ENCODE measurements at regions not wholly inside any gene's neighbourhood (a gene's known extent, or its start where the extent isn't known, plus 50 kb on each side); places are given as distances from the start of the nearest gene placed in this dataset.

DNA sequence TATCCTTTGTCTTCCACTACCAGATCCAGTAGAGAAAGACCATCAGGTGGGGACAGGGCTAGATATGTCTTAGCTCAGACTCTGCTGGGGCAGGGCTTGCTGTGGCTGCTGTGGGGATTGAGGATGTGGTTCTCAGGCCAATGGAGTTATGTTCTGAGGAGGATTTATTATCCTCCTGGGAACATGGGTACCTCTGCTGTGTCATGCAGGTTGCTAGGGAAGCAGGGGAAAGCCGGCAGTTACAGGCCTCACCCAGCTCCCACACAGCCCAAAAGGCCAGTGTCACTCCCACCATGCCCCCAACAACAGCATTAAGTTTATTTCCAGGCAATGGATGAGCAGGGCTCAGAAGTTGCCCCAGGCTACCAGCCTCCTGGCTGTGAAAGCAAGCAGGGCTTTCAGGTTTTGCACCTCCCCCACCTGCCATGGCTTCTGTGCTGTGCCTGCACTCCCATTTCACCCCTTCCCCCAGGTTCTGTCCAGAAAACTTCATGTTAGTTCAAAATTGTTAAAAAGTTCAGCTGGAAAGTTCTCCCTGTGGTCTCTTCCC lies 879.9 kb downstream of the ARAP2 start:
- no peak for ATAC-seq

DNA sequence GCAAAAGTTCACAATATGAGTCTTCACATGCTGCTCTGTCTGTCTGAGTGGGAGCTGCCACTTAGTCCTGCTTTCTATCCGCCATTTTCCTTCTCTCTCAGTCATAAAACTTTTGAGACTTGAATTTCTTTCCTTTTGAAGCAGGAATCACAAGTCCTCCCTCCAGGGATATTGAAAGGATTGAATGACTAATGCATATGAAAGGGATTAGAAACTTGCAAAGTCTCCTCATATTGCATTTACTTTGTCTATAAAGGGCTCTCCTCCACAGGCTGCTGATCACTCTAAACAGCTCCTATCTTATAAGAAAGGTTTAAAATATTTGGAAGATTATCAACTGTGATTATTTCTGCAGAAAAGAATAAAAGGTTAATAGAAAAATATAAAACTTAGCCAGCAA lies 879.1 kb downstream of the ARAP2 start:
- Mint-ChIP-seq H3K4me1 (no peaks in the 10 kb centered on the region), H3K27ac (no peak overlapping the region), H3K9me3 (peaks cover 6% of the 10 kb centered on the region), H3K4me3 (no peak overlapping the region), H3K27me3 (no peaks in the 10 kb centered on the region), H3K36me3 (no peaks in the 10 kb centered on the region)
- ATAC-seq = no peak

More for the DNA sequence above, 879.9 kb downstream of the ARAP2 start:
- no peak overlapping the region for H3K4me3 Mint-ChIP-seq
- H3K27me3 Mint-ChIP-seq = no peaks in the 10 kb centered on the region
- H3K27ac Mint-ChIP-seq = no peak overlapping the region
- no peaks in the 10 kb centered on the region for H3K4me1 Mint-ChIP-seq
- no peaks in the 10 kb centered on the region for H3K36me3 Mint-ChIP-seq
- H3K9me3 Mint-ChIP-seq = peaks cover 6% of the 10 kb centered on the region

DNA sequence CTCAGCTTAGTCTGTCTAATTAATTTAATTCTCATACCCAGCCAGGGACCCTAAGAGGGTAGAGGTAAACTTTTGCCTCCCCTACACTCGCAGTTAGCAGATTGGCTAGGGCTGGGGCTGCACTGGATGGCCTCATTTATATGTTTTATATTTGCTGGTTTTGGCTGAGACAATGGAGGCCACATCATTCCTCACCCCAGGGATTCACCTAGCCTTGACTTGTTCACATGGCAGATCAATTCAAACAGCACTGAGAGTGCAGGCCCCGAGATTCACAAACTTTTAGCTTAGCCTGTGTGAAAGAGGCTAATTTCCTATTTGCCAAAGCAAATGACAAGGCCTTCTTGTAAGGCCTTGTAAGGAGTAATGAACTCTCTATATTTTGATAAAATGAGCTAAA lies 844.4 kb downstream of the ARAP2 start:
- H3K4me1 Mint-ChIP-seq = no peaks in the 10 kb centered on the region
- no peaks in the 10 kb centered on the region for H3K9me3 Mint-ChIP-seq
- no peaks in the 10 kb centered on the region for H3K36me3 Mint-ChIP-seq
- no peaks in the 10 kb centered on the region for H3K27me3 Mint-ChIP-seq
- H3K27ac Mint-ChIP-seq = no peak overlapping the region
- ATAC-seq = peak; percentile 39
- H3K4me3 Mint-ChIP-seq = no peak overlapping the region

DNA sequence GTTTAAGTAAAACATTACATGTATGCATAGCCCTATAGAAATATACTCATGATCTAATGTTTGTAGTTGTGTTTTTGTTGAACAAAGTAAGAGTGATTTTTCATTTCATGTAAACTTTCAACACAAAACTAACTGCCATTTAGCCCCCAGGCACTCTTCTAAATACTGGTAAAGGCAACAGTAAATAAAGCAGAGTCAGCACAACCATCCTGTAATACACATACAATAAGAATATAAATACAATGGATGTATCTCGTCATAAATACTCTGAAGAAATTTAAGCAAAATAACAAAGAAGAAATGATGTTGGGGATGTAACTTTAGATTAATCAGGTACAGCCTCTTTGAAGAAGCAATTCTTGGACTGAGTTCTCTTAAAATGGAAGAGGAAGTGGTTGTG lies 821.2 kb downstream of the ARAP2 start:
- Mint-ChIP-seq H3K36me3 (no peaks in the 10 kb centered on the region), H3K4me3 (no peak overlapping the region), H3K9me3 (peaks cover 5% of the 10 kb centered on the region)

DNA sequence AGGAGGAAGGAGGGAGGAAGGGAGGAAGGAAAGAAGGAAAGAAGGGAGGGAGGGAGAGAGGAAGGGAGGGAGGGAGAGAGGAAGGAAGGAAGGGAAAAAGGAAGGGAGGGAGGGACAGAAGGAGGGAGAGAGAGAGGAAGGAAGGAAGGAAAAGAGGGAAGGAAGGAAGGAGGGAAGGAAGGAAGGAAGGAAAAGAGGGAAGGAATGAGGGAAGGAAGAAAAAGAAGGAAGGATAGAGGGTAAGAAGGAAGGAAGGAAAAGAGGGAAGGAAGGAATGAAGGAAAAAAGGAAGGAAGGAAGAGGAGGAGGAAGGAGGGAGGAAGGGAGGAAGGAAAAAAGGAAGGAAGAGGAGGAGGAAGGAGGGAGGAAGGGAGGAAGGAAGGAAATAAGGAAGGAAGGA lies 796.8 kb downstream of the ARAP2 start:
- no peak overlapping the region for H3K27ac Mint-ChIP-seq
- ATAC-seq = no peak
- H3K9me3 Mint-ChIP-seq = peaks cover 22% of the 10 kb centered on the region

More for the DNA sequence above, 821.2 kb downstream of the ARAP2 start:
- Mint-ChIP-seq H3K4me1 (no peaks in the 10 kb centered on the region), H3K27me3 (no peaks in the 10 kb centered on the region), H3K27ac (no peak overlapping the region)
- no peak for ATAC-seq

DNA sequence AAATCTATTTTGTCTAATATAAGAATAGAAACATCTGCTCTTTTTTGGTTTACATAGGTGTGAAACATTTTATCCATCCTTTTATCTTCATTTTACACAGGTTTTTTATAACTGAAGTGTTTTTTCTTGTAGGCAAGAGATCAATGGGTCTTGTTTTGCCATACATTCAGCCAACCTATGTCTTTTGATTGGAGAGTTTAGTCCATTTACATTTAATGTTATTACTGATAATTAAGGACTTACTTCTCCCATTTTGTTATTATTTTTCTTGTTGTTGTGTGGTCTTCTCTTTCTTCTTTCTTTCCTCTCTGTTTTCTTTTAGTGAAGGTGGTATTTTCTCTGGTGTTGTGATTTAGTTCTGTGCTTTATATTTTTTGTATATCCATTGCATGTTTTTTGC lies 785.3 kb downstream of the ARAP2 start:
- no peaks in the 10 kb centered on the region for H3K4me1 Mint-ChIP-seq
- ATAC-seq = no peak
- H3K27ac Mint-ChIP-seq = no peak overlapping the region
- H3K27me3 Mint-ChIP-seq = no peaks in the 10 kb centered on the region
- H3K4me3 Mint-ChIP-seq = no peak overlapping the region
- H3K36me3 Mint-ChIP-seq = no peaks in the 10 kb centered on the region
- peaks cover 14% of the 10 kb centered on the region for H3K9me3 Mint-ChIP-seq

More for the DNA sequence above, 796.8 kb downstream of the ARAP2 start:
- peaks cover 5% of the 10 kb centered on the region for H3K36me3 Mint-ChIP-seq
- no peaks in the 10 kb centered on the region for H3K27me3 Mint-ChIP-seq
- H3K4me1 Mint-ChIP-seq = no peaks in the 10 kb centered on the region
- H3K4me3 Mint-ChIP-seq = no peak overlapping the region

DNA sequence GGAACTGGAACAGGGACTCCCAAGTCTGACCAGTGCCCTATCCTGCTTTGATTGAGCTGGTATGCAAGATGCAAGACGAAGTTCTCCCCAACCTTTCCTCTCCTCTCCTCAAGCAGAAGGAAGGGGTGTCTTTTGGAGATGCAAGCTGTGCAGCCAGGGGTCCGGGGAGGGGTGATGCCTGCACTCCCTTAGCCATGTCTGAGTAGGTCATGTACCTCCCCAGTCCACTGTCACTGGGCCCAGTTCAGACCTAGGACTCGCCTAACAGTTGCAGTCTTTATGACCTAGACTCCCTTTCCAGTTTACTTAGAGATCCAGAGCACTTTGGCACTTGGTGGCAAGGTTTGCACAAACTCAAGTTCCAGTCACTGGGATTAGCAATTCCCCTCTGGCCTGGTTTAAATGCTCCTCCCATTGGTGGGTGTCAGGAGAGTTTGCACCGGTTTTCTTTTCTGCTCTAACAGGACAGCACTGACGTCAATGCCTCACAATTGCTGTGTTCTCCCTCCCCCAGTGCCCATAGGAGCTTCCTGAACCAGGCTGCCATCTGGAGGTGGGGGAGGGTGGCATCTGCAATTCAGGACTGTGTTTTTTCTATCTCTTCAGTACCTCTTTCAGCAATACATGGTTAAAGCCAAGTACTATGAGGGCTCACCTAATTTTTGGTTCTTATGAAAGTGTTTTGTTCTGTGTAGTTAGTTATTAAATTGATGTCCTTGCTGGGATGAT lies 782.2 kb downstream of the ARAP2 start:
- peaks cover 11% of the 10 kb centered on the region for H3K9me3 Mint-ChIP-seq
- no peaks in the 10 kb centered on the region for H3K27me3 Mint-ChIP-seq
- H3K36me3 Mint-ChIP-seq = no peaks in the 10 kb centered on the region
- H3K27ac Mint-ChIP-seq = no peak overlapping the region
- no peak for ATAC-seq
- no peaks in the 10 kb centered on the region for H3K4me1 Mint-ChIP-seq
- no peak overlapping the region for H3K4me3 Mint-ChIP-seq

DNA sequence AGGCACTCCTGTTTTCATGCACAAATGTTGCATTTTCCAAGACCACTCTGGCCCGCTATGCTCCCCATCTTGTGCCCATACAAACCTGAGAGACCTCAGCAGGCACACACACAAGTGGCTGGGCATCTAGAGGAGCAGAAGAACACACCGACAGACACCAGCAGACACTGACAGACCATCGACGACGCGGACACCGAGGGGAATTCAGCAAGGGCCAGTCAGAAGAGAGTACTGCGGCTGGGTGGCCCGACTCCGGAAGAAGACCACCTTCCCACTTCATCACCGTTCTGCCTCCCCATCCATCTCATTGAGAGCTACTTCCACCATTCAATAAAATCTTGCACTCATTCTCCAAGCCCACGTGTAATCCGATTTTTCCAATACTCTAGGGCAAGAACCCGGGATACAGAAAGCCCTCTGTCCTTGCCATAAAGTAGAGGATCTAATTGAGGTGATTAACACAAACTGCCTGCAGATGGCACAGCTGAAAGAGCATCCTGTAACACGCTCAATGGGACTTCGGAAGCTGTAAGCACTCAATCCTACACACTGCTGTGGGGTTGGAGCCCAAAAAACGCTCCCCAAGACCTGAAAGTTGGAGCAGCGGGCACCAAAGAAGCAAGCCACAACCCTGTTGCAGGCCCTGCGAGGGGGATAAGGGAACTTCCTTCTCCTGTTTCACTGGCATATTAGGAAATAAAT lies 780.9 kb downstream of the ARAP2 start:
- H3K9me3 Mint-ChIP-seq = peaks cover 7% of the 10 kb centered on the region
- no peaks in the 10 kb centered on the region for H3K36me3 Mint-ChIP-seq
- ATAC-seq = no peak
- no peaks in the 10 kb centered on the region for H3K4me1 Mint-ChIP-seq
- H3K4me3 Mint-ChIP-seq = no peak overlapping the region
- H3K27ac Mint-ChIP-seq = no peak overlapping the region
- no peaks in the 10 kb centered on the region for H3K27me3 Mint-ChIP-seq

DNA sequence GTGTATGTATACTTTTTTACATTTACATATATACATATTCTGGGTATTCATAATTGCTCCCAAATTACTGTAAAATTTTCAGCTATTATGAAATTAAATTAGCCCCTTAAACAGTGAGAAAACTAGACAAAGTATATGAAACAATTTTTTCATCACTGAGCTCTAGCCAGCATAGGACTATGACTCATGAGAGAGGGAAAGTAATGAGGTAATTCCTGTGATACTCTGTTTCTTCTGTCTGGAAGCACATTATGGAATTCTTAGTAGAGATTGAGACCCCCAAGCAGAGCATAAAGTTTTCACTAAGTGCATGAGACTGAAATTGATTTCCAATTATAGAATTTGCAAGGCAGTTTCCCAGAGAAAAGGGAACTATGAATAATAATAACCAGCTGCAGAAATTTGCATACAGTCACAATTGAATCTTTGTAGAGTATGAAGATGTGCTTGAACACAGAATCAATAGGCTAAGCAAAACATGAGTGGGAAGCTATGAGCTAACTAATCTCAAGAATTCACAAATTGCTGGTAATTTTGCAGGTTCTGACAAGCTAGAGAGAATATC lies 779.3 kb downstream of the ARAP2 start:
- Mint-ChIP-seq H3K4me1 (no peaks in the 10 kb centered on the region), H3K27me3 (no peaks in the 10 kb centered on the region)

DNA sequence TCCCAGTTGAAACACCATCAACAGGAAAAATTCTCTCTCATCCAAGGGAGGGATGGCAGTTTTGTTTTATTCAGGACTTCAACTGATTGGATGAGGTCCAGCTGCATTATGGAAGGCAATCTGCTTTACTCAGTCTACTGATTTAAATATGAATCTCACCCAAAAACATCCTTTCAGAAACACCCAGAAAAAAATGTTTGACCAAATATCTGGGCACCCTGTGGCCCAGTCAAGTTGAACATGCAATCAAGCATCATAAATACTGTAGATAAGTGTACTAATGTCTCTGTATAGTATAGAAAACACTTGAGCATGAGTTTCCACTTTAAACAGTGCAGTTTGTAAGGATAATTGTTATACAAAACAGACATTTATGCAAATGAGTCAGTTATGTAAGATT lies 753.2 kb downstream of the ARAP2 start:
- no peaks in the 10 kb centered on the region for H3K36me3 Mint-ChIP-seq
- no peak for ATAC-seq
- no peak overlapping the region for H3K4me3 Mint-ChIP-seq
- no peaks in the 10 kb centered on the region for H3K9me3 Mint-ChIP-seq
- no peaks in the 10 kb centered on the region for H3K27me3 Mint-ChIP-seq
- no peaks in the 10 kb centered on the region for H3K4me1 Mint-ChIP-seq
- no peak overlapping the region for H3K27ac Mint-ChIP-seq

More for the DNA sequence above, 779.3 kb downstream of the ARAP2 start:
- Mint-ChIP-seq H3K36me3 (no peaks in the 10 kb centered on the region), H3K27ac (no peak overlapping the region), H3K9me3 (no peaks in the 10 kb centered on the region), H3K4me3 (no peak overlapping the region)
- ATAC-seq = no peak

DNA sequence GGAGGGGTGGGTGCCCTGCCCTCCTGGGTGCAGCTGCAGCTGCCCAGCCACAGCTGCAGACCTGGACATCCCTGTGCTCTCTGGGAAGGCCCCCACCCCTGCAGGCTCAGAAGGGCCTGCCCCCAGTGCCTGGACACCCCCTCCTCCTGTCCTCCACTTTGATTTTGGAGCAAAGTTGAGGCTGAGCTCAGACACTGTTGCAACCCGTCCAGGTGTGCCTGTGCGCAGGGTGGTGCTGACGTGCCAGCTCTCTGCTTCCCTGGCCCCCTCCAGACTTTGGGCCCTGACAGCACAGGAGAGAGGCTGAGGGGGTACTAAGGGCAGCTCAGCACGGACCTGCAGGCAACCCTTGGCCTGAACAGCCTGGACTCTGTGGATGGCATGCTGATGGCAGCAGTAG lies 750.3 kb downstream of the ARAP2 start:
- Mint-ChIP-seq H3K27me3 (no peaks in the 10 kb centered on the region), H3K4me1 (no peaks in the 10 kb centered on the region), H3K36me3 (no peaks in the 10 kb centered on the region), H3K27ac (no peak overlapping the region), H3K4me3 (no peak overlapping the region), H3K9me3 (no peaks in the 10 kb centered on the region)
- peak; percentile 39 for ATAC-seq

DNA sequence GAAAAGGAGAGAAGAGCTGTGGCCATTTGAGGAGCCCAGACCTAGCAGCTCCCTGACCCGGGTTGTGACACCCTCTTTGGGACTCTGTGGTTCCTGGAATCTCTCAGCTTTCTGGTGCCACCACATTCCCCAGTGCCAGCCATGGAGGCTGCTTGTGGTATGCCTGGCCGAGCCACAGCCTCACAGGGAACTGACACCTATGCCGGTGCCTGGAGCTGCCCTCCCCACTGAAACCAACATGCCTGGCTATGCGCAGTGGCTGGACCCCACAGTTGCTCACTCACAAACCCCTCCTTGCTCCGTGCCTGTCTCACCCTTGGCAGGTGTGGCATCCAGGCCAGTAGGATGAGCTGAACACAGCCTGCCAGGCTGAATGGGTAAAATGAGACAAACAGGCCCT lies 749.4 kb downstream of the ARAP2 start:
- Mint-ChIP-seq H3K4me1 (no peaks in the 10 kb centered on the region), H3K4me3 (no peak overlapping the region), H3K9me3 (no peaks in the 10 kb centered on the region), H3K27me3 (no peaks in the 10 kb centered on the region), H3K27ac (no peak overlapping the region), H3K36me3 (no peaks in the 10 kb centered on the region)
- ATAC-seq = no peak

DNA sequence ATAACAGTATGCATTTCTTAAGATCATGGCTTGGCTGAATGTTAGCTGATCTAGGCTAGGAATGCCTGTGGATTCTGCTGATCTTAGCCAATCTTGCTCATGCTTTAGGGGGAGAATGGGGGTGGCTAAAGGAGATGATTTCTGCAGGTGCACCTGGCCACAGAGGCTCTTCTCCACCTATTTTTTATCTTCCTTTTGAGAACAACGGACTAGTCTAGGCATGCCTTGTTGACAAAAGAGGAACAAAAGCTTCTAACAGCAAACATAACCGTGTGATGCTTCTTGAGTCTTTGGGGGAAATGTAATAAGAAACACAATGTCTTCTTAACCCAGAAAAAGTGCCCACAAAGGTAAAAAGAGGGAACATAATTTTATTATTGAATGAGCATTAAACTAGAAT lies 743.5 kb downstream of the ARAP2 start:
- Mint-ChIP-seq H3K27ac (no peak overlapping the region), H3K9me3 (peaks cover 2% of the 10 kb centered on the region), H3K4me3 (no peak overlapping the region), H3K4me1 (no peaks in the 10 kb centered on the region), H3K36me3 (no peaks in the 10 kb centered on the region), H3K27me3 (no peaks in the 10 kb centered on the region)
- no peak for ATAC-seq

DNA sequence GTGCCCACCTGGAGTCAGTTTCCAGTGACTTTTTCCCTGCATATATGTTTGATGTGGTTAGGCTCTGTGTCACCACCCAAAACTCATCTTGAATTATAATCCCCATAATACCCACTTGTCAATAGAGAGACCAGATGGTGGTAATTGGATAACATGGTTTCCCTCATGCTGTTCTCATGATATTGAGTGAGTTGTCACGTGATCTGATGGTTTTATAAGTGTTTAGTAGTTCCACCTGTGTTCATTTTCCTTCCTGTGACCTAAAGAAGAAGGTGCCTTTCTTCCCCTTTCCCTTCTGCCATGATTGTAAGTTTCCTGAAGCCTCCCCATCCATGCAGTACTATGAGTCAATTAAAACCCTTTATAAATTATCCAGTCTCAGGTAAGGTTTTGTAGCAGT lies 740.9 kb downstream of the ARAP2 start:
- no peak overlapping the region for H3K27ac Mint-ChIP-seq

DNA sequence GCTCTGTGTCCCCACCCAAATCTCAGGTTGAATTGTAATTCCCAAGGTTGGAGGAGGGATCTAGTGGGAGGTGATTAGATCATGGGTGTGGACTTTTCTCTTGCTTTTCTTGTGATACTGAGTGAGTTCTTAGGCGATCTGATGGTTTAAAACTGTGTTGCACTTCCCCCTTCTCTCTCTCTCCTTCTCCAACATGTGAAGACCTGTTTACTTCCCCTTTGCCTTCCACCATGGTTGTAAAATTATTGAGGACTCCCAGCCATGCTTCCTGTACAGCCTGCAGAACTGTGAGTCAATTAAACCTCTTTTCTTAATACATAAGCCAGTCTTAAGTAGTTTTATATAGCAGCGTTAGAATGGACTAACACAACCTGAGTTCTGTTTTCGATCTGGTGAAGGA lies 738.2 kb downstream of the ARAP2 start:
- no peaks in the 10 kb centered on the region for H3K36me3 Mint-ChIP-seq
- no peaks in the 10 kb centered on the region for H3K27me3 Mint-ChIP-seq
- peaks cover 2% of the 10 kb centered on the region for H3K9me3 Mint-ChIP-seq
- no peak overlapping the region for H3K27ac Mint-ChIP-seq
- no peak for ATAC-seq
- no peak overlapping the region for H3K4me3 Mint-ChIP-seq
- no peaks in the 10 kb centered on the region for H3K4me1 Mint-ChIP-seq

More for the DNA sequence above, 740.9 kb downstream of the ARAP2 start:
- no peaks in the 10 kb centered on the region for H3K4me1 Mint-ChIP-seq
- ATAC-seq = no peak
- H3K27me3 Mint-ChIP-seq = no peaks in the 10 kb centered on the region
- H3K36me3 Mint-ChIP-seq = no peaks in the 10 kb centered on the region
- peaks cover 2% of the 10 kb centered on the region for H3K9me3 Mint-ChIP-seq
- H3K4me3 Mint-ChIP-seq = no peak overlapping the region

DNA sequence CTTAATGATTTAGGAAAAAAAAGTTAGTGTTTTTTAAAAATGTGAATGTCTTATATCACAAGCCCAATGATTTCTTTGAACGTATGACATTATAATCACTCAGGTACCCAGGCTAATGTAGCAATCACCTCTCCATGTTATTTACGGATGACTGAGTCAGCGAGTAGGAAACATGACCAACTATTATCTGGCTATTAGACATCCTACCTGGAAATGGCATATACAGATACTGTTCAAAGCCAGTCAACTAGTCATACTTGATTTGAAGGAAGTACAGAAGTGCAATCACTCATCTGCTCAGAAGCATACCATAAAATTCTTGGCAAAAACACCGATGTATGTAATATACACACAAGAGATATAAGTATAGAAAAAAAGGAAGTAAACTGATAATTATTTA lies 732.5 kb downstream of the ARAP2 start:
- no peak for ATAC-seq
- Mint-ChIP-seq H3K4me1 (no peaks in the 10 kb centered on the region), H3K4me3 (no peak overlapping the region), H3K27me3 (no peaks in the 10 kb centered on the region), H3K9me3 (no peaks in the 10 kb centered on the region), H3K27ac (no peak overlapping the region), H3K36me3 (no peaks in the 10 kb centered on the region)

All from stimulated activated memory B cell treated with anti-CD40 and anti-IgM and Interleukin-4, amounts not matched to agents 10 μg/mL and 1 μg/mL and 100 μg/mL, for 72 hours (primary cell).